HG03066 (cell line): ENCODE measurements at regions not wholly inside any gene's neighbourhood (a gene's known extent, or its start where the extent isn't known, plus 50 kb on each side); places are given as distances from the start of the nearest gene placed in this dataset.

Experiments used
- ATAC-seq: cut with Tn5 transposase; IDR thresholded peaks from one replicate; pipeline ENCODE4 v1.9.1; 2021; ENCODE audit warnings: low read depth; ENCODE audit not compliant: unreplicated experiment

GRCh38 chr7:13466874-13467547 lies 522.5 kb downstream of the ETV1 start:
- ATAC-seq, result no peak

- ATAC-seq, result no peak
Measured at GRCh38 chr7:13476881-13477444, 512.5 kb downstream of the ETV1 start.

DNA sequence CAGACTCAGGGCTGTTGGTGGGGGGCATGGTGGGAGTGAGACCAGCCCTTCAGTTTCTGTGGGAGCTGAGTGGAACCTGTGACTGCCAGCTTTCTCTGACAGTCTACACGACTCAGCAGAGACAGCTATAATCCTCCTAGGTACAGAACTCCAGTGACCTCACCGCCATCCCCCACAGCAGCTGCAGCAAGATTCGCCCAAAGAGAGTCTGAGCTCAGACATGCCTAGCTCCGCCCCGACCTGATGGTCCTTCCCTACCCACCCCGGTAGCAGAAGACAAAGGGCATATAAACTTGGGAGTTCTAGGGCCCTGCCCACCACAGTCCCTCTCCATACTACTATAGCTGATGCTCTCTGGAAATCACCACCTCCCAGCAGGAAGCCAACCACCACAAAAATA lies 500.1 kb downstream of the ETV1 start:
- no peak for ATAC-seq

- no peak for ATAC-seq
Measured at GRCh38 chr7:13496976-13497375, 492.5 kb downstream of the ETV1 start.

- no peak for ATAC-seq
Measured at GRCh38 chr7:13508586-13508985, 480.9 kb downstream of the ETV1 start.

- ATAC-seq, result no peak
Measured at GRCh38 chr7:13518738-13519137, 470.7 kb downstream of the ETV1 start.

DNA sequence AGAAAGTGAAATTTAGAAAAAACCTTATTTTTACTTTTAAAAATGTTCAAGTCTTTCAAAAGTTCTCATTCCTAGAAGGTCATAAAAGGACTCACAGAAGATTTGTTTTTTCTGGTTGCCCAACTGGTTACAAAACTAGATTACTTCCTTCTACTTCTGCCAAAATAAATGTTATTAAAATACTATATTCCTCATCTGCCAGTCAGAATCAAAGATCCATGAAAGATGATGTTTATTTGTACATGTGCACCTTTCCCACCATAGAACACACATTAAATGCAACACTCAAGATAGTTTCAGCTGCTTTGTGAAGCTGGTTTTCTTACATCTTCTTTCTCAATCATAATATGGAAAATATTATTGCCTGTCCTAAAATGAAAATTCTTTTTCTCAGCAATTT lies 465.4 kb downstream of the ETV1 start:
- ATAC-seq, result no peak

GRCh38 chr7:13532028-13532753 lies 457.3 kb downstream of the ETV1 start:
- ATAC-seq, result no peak

- no peak for ATAC-seq
Measured at GRCh38 chr7:13538669-13539068, 450.8 kb downstream of the ETV1 start.

- no peak for ATAC-seq
Measured at GRCh38 chr7:13540429-13540828, 449.0 kb downstream of the ETV1 start.

DNA sequence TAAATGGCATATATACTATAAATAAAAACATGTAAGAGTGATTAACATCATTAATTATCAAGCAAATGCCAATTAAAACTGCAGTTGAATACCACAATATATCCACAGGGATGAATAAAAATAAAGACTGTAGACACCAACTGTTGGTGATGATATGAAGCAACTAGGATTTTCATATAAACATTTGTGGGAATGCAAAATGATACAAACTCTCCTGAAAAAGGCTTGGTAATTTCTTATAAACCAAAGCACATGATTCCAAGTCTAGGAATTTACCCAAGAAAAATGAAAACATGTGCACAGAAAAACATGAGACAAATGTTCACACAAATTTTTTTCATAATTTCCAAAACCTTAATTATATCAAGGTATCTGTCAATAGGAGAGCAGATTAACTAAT lies 448.1 kb downstream of the ETV1 start:
- no peak for ATAC-seq

GRCh38 chr7:13542451-13542850 lies 447.0 kb downstream of the ETV1 start:
- no peak for ATAC-seq

- no peak for ATAC-seq
Measured at GRCh38 chr7:13551503-13551902, 438.0 kb downstream of the ETV1 start.

DNA sequence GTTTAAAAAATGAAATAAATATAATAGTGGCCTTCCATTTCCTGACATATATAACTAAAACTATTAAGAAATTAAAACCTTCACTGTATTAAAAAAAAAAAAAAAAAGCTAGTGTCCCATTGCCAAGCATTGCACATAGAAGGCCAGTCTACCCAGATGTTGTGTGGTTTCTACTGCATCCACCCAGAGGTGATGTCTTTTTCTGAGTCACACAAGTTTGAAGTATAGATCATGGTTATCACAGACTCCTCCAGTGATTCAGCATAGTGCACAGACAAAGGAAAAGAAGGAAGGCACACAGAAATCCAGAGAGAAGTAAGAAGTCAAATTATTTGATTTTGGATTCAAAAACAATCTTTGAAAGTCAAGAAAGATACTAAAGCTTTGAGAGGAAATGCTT lies 429.0 kb downstream of the ETV1 start:
- no peak for ATAC-seq

DNA sequence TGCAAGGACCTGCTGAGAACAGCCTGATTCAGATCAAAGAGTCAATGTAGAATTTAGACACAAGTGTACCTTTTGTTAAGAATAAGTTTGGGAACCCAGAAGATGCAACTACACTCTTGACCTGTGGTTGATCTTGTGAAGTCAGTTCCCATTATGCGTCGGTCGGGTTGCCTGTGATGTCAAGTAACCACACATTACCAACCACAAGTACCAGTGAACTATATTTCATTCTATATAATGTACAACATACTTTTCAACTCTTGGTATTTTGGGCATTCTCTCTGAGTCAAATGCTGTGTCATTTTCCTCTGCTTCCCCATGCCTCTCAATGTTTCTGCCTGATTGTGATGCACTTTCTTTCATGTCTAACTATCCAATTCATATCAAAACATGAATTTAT lies 426.2 kb downstream of the ETV1 start:
- ATAC-seq, result no peak

- ATAC-seq, result no peak
Measured at GRCh38 chr7:13563680-13564079, 425.8 kb downstream of the ETV1 start.

DNA sequence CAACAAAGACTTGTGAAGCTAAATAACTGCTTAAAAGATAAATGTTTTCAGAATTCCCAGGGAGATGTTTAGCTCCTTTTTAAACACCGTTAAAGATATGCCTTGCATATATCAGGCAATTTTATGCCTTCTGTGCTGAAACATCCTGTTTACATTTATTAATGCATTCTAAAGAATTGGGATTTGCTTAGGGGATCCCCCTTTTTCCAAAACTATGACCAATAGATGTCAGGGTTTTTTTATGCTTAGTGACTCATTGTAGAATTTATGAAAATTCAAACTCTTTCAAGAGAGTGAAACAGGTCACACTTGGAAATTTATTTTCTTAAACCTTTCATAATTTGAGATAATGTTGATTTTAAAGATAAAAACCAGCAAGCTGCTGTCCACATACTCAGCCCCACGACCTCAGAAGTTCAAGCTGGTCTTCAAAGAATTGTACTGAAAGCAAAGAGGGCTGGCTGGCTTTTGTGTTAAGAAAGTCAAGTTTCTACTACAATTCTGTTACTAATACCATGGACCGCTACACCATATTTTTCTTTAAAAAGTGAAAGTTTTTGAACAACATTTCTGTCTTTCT lies 411.8 kb downstream of the ETV1 start:
- no peak for ATAC-seq

- ATAC-seq, result no peak
Measured at GRCh38 chr7:13578294-13578693, 411.2 kb downstream of the ETV1 start.

- ATAC-seq, result no peak
Measured at GRCh38 chr7:13581097-13581496, 408.4 kb downstream of the ETV1 start.

GRCh38 chr7:13593854-13594253 lies 395.6 kb downstream of the ETV1 start:
- ATAC-seq, result no peak

GRCh38 chr7:13602036-13602435 lies 387.4 kb downstream of the ETV1 start:
- no peak for ATAC-seq

GRCh38 chr7:13603016-13603415 lies 386.4 kb downstream of the ETV1 start:
- no peak for ATAC-seq
